Mucosa of descending colon (tissue), 3 donors: ENCODE measurements at regions not wholly inside any gene's neighbourhood (a gene's known extent, or its start where the extent isn't known, plus 50 kb on each side); places are given as distances from the start of the nearest gene placed in this dataset.
A peak's percentile ranks its signal among the peaks of the same experiment; 100 is the strongest.

ENCODE experiments used
- ATAC-seq: fragments of 200-7000 bp; cut with Tn5 transposase; one replicate; pipeline ENCODE4 v1.9.1; 2020; ENCODE audit warnings: mild to moderate bottlenecking, moderate library complexity
- DNase-seq, 3 donors: peaks; one replicate each; pipeline ENCODE4 v3.0.0-alpha.2; 2020
- H3K36me3 ChIP-seq: fragments of 200-600 bp; one replicate; pipeline ENCODE4 v1.8.0; 2021; ENCODE audit warnings: low read depth, mild to moderate bottlenecking
- H3K4me1 ChIP-seq: fragments of 200-600 bp; one replicate; pipeline ENCODE4 v1.8.0; 2021; ENCODE audit warnings: low read depth, mild to moderate bottlenecking
- H3K4me3 ChIP-seq: fragments of 200-600 bp; one replicate; pipeline ENCODE4 v1.8.0; 2021; ENCODE audit warnings: mild to moderate bottlenecking
- H3K9me3 ChIP-seq: fragments of 200-600 bp; one replicate; pipeline ENCODE4 v1.8.0; 2021; ENCODE audit warnings: mild to moderate bottlenecking
- CTCF ChIP-seq: fragments of 200-600 bp; IDR thresholded peaks from one replicate; pipeline ENCODE4 v1.8.0; 2022; ENCODE audit warnings: antibody characterized with exemption, mild to moderate bottlenecking
- intact Hi-C, 2 donors: fragments of 100-400 bp; cut with DNase I in 1 of 2; cut with micrococcal nuclease in 1 of 2; formaldehyde crosslinking; loops; one replicate each; pipeline versions ENCODE4 v1.11.0 to v1.11.1; 2022; cut with DNase I, micrococcal nuclease
- donor health status: DM: no; HTN: no; CAD: no; lungs with moderate emphysema.
- donor health status: DM: no; HTN: no; CAD: no.
- donor health status: DM: no; HTN: yes; CAD: no.

- no peak for ATAC-seq
- intact Hi-C loops: no loop called here
Observed at GRCh38 chr13:107018285-107018684, 450.3 kb upstream of the ARGLU1 start.

GRCh38 chr13:107006661-107007060, 438.7 kb upstream of the ARGLU1 start:
- Histone ChIP-seq H3K9me3 (no peaks in the 10 kb centered on the region), H3K36me3 (no peaks in the 10 kb centered on the region), H3K4me1 (no peaks in the 10 kb centered on the region), H3K4me3 (no peak overlapping the region)
- DNase-seq: no peak
- intact Hi-C loops: no loop called here
- TF ChIP-seq CTCF: no peak
- ATAC-seq: no peak

More at GRCh38 chr13:107018285-107018684, 450.3 kb upstream of the ARGLU1 start:
- H3K4me1 ChIP-seq: no peaks in the 10 kb centered on the region
- no peak for DNase-seq
- H3K4me3 ChIP-seq: no peak overlapping the region
- TF ChIP-seq CTCF: no peak
- H3K36me3 ChIP-seq: no peaks in the 10 kb centered on the region
- no peaks in the 10 kb centered on the region for H3K9me3 ChIP-seq

- intact Hi-C loops: no loop called here
- Histone ChIP-seq H3K4me3 (no peak overlapping the region), H3K4me1 (no peaks in the 10 kb centered on the region), H3K9me3 (no peaks in the 10 kb centered on the region), H3K36me3 (no peaks in the 10 kb centered on the region)
- no peak for DNase-seq
- TF ChIP-seq CTCF: no peak
- no peak for ATAC-seq
Observed at GRCh38 chr13:107005577-107005976, 437.6 kb upstream of the ARGLU1 start.

GRCh38 chr13:107003911-107004310, 436.0 kb upstream of the ARGLU1 start:
- peak; percentile 47 for ATAC-seq
- Histone ChIP-seq H3K36me3 (no peaks in the 10 kb centered on the region), H3K4me1 (no peaks in the 10 kb centered on the region), H3K9me3 (no peaks in the 10 kb centered on the region), H3K4me3 (no peak overlapping the region)
- DNase-seq: no peak
- intact Hi-C loops: no loop called here
- no peak for TF ChIP-seq CTCF

- H3K4me1 ChIP-seq: no peaks in the 10 kb centered on the region
- no peaks in the 10 kb centered on the region for H3K36me3 ChIP-seq
- intact Hi-C loops: no loop called here
- no peak for TF ChIP-seq CTCF
- H3K9me3 ChIP-seq: no peaks in the 10 kb centered on the region
- no peak for ATAC-seq
- H3K4me3 ChIP-seq: no peak overlapping the region
- DNase-seq: no peak
Observed at GRCh38 chr13:106998664-106999063, 430.7 kb upstream of the ARGLU1 start.

- ATAC-seq: no peak
- Histone ChIP-seq H3K36me3 (no peaks in the 10 kb centered on the region), H3K4me1 (no peaks in the 10 kb centered on the region), H3K4me3 (no peak overlapping the region), H3K9me3 (no peaks in the 10 kb centered on the region)
- DNase-seq: no peak
- intact Hi-C loops: no loop called here
- no peak for TF ChIP-seq CTCF
Observed at GRCh38 chr13:106997696-106998095, 429.8 kb upstream of the ARGLU1 start.
